ENCODE measurements at regions not wholly inside any gene's neighbourhood (a gene's known extent, or its start where the extent isn't known, plus 50 kb on each side); places are given as distances from the start of the nearest gene placed in this dataset.

DNA sequence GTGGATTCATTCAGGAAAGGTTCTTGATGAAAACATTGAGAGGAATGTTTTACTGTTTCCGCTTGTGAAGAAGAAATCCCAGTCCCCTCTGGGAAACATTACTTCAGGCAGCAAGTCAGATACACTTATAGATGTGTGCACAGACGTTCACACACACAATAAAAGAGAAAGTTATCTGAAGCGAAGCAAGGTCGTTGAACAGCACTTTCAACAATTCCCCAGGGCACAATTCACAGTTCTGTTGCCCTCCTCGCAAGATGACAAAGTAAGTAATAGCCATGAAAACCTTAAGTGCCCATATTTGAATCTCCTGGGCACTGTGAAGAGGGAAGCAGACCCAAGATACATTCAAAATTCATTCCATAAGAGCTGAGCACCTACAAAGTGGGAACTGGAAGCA, 156.6 kb upstream of the CAND1 start:
- ATAC-seq: no peak
- BruUV-seq (replicated peaks): no TSS peak

More for the DNA sequence above, 156.6 kb upstream of the CAND1 start:
- in situ Hi-C loops (cut with HindIII; ENCODE audit: extremely low pct_ligation_motif_present, low pct_unique_long_range_greater_than_20kb) (no loop called here), intact Hi-C loops (cut with micrococcal nuclease; ENCODE audit: unreplicated experiment) (no loop called here)
- WGBS (ENCODE audit: low lambda C conversion rate): 9% methylated on average over 5 of the region's 5 CpGs
- CTCF ChIA-PET (ENCODE audit: low intra/inter-chr PET ratio, low total read pairs): no interaction called here
- FAIRE-seq: no peak
- TF ChIP-seq, protein P1, sequence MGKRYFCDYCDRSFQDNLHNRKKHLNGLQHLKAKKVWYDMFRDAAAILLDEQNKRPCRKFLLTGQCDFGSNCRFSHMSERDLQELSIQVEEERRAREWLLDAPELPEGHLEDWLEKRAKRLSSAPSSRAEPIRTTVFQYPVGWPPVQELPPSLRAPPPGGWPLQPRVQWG (CRISPR knock-in tag; IDR thresholded peaks at IDR 0.05; ENCODE audit: borderline replicate concordance, low read depth): no peak
- no peak for TF ChIP-seq PRPF4 (IDR thresholded peaks at IDR 0.05; ENCODE audit: low read depth, low read length, poor library complexity, severe bottlenecking)
- TF ChIP-seq ZNF33A (CRISPR knock-in tag; IDR thresholded peaks at IDR 0.05; ENCODE audit: borderline replicate concordance): no peak
- TF ChIP-seq, protein P2, sequence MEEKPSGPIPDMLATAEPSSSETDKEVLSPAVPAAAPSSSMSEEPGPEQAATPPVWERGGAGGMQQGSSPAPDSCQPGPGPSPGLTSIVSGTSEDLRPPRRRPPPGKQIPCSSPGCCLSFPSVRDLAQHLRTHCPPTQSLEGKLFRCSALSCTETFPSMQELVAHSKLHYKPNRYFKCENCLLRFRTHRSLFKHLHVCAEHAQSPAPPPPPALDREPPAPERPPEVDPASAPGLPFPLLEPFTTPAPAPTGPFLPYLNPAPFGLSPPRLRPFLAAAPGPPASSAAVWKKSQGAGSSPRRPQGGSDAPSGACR (CRISPR knock-in tag; IDR thresholded peaks at IDR 0.05): no peak
- TF ChIP-seq, protein P3, sequence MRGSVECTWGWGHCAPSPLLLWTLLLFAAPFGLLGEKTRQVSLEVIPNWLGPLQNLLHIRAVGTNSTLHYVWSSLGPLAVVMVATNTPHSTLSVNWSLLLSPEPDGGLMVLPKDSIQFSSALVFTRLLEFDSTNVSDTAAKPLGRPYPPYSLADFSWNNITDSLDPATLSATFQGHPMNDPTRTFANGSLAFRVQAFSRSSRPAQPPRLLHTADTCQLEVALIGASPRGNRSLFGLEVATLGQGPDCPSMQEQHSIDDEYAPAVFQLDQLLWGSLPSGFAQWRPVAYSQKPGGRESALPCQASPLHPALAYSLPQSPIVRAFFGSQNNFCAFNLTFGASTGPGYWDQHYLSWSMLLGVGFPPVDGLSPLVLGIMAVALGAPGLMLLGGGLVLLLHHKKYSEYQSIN (CRISPR knock-in tag; IDR thresholded peaks at IDR 0.05; ENCODE audit: borderline replicate concordance): no peak
- no peak for TF ChIP-seq SIX1 (CRISPR knock-in tag; IDR thresholded peaks at IDR 0.05; ENCODE audit: borderline replicate concordance)
- no peak for TF ChIP-seq NR2C2 (CRISPR knock-in tag; IDR thresholded peaks at IDR 0.05; ENCODE audit: borderline replicate concordance)
- no peak for TF ChIP-seq HIVEP1 (CRISPR knock-in tag; IDR thresholded peaks at IDR 0.05)
- TF ChIP-seq, protein P4, sequence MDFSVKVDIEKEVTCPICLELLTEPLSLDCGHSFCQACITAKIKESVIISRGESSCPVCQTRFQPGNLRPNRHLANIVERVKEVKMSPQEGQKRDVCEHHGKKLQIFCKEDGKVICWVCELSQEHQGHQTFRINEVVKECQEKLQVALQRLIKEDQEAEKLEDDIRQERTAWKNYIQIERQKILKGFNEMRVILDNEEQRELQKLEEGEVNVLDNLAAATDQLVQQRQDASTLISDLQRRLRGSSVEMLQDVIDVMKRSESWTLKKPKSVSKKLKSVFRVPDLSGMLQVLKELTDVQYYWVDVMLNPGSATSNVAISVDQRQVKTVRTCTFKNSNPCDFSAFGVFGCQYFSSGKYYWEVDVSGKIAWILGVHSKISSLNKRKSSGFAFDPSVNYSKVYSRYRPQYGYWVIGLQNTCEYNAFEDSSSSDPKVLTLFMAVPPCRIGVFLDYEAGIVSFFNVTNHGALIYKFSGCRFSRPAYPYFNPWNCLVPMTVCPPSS (IDR thresholded peaks at IDR 0.05): no peak
- no peak for TF ChIP-seq TBP (CRISPR knock-in tag; IDR thresholded peaks at IDR 0.05)
- TF ChIP-seq FIP1L1 (IDR thresholded peaks at IDR 0.05; ENCODE audit: borderline replicate concordance, insufficient read depth, low read depth, low read length): no peak
- TF ChIP-seq ONECUT2 (CRISPR knock-in tag; IDR thresholded peaks at IDR 0.05): no peak
- no peak for TF ChIP-seq ZSCAN31 (CRISPR knock-in tag; IDR thresholded peaks at IDR 0.05; ENCODE audit: low read depth)
- no peak for TF ChIP-seq ZNF225 (CRISPR knock-in tag; IDR thresholded peaks at IDR 0.05)
- H3K4me2 ChIP-seq (ENCODE audit: low read depth, low read length): no peak overlapping the region
- no peaks in the 10 kb centered on the region; the same call in 1 of the 2 replicates for H3K9me3 ChIP-seq (ENCODE audit: low read length)
- H3K36me3 ChIP-seq (replicated peaks in 1 of 2; ENCODE audit: control insufficient read depth in 1 of 2, insufficient read depth in 2 of 2, low read length in 2 of 2): no peaks in the 10 kb centered on the region
- no peak for DNase-seq (ENCODE audit: low spot score)
- no peak overlapping the region for H3K27ac ChIP-seq (ENCODE audit: extremely low read length, insufficient read depth, low read length)
- H3K4me3 ChIP-seq (replicated peaks in 1 of 3; ENCODE audit: insufficient read depth in 1 of 3, low read depth in 2 of 3, low read length in 3 of 3): no peak overlapping the region
- no peaks in the 10 kb centered on the region for H4K20me1 ChIP-seq (ENCODE audit: insufficient read depth, low read length)
- POLR2A ChIA-PET: no interaction called here
- no peaks in the 10 kb centered on the region for H3K27me3 ChIP-seq (ENCODE audit: control insufficient read depth in 1 of 2, insufficient read depth in 2 of 2, low read length in 2 of 2)
- no peaks in the 10 kb centered on the region for H3K4me1 ChIP-seq (ENCODE audit: insufficient read depth, low read length)
- H3K79me2 ChIP-seq (ENCODE audit: insufficient read depth, low read length): no peaks in the 10 kb centered on the region
- no peak overlapping the region for H2AFZ ChIP-seq (ENCODE audit: low read length)
- H3K9ac ChIP-seq (ENCODE audit: insufficient read depth, low read depth, low read length): no peak overlapping the region

Measured in HepG2 (cell line).